HCT116 (cell line): ENCODE measurements at regions not wholly inside any gene's neighbourhood (a gene's known extent, or its start where the extent isn't known, plus 50 kb on each side); places are given as distances from the start of the nearest gene placed in this dataset.

Experiments
- ATAC-seq: fragments of 200-7000 bp; cut with Tn5 transposase; 2 replicates; pipeline ENCODE4 v1.9.1; 2020; ENCODE audit warnings: mild to moderate bottlenecking, moderate library complexity
- BruUV-seq: library from RNA; stranded (reverse); fragments of 400-500 nt; replicated peaks from 2 replicates; lab custom pipeline; 2021; lab: Mats Ljungman, UMichigan
- CTCF ChIA-PET: fragments of 300-600 bp; sonication (Branson Sonifier 250); formaldehyde crosslinking; loops from one replicate; lab custom pipeline; 2021; ENCODE audit warnings: antibody characterized with exemption; lab: Charles Lee
- POLR2A ChIA-PET: fragments of 300-600, 350-600 bp; sonication (Branson Sonifier 250); formaldehyde crosslinking; loops from one replicate; lab custom pipeline; 2021; ENCODE audit warnings: antibody characterized with exemption; lab: Charles Lee
- RAD21 ChIA-PET, 2 experiments: fragments of 300-600 bp; sonication (Branson Sonifier 250); formaldehyde crosslinking; loops; one replicate each; lab custom pipeline; 2023; ENCODE audit warnings: low total read pairs in 2 of 2; ENCODE audit not compliant: uncharacterized antibody in 2 of 2, unreplicated experiment in 2 of 2, low non-redundant PET in 1 of 2; lab: Charles Lee
- DNase-seq: peaks from one replicate; pipeline ENCODE4 v3.0.0-alpha.2; 2010; ENCODE audit warnings: low read depth, low spot score
- H2AFZ ChIP-seq: fragments of 200-600 bp; shearing (Covaris generic), sonication (generic); 2 replicates; pipeline ENCODE4 v1.6.1; 2017; ENCODE audit warnings: low read depth, mixed run types, mixed read lengths, antibody characterized with exemption, low read length; ENCODE audit not compliant: poor library complexity, severe bottlenecking
- H3K27ac ChIP-seq: 2 replicates; pipeline ENCODE4 v1.5.1; 2012; ENCODE audit warnings: low read depth, low read length
- H3K27me3 ChIP-seq: fragments of 200-600 bp; sonication (generic); 2 replicates; pipeline ENCODE4 v1.6.1; 2016; ENCODE audit warnings: mixed run types, low read length, mixed read lengths; ENCODE audit not compliant: insufficient read depth
- H3K36me3 ChIP-seq, 2 experiments: fragments of 200-500 bp in 1 of 2; fragments of 200-600 bp in 1 of 2; sonication (Bioruptor generic) in 1 of 2; sonication (generic) in 1 of 2; 2 replicates each; pipeline versions ENCODE4 v1.5.1 to v1.6.1; 2014 to 2016; ENCODE audit warnings: low read length in 2 of 2, inconsistent platforms in 1 of 2, mixed read lengths in 1 of 2, mixed run types in 1 of 2; ENCODE audit not compliant: insufficient read depth in 2 of 2, control insufficient read depth in 1 of 2
- H3K4me1 ChIP-seq, 2 experiments: fragments of 200-600 bp in 1 of 2; sonication (generic) in 1 of 2; 2 replicates each; pipeline versions ENCODE4 v1.5.1 to v1.6.1; 2012 to 2017; ENCODE audit warnings: low read length in 2 of 2, inconsistent platforms in 1 of 2, mild to moderate bottlenecking in 1 of 2, mixed read lengths in 1 of 2, mixed run types in 1 of 2, moderate library complexity in 1 of 2; ENCODE audit not compliant: insufficient read depth in 2 of 2, control insufficient read depth in 1 of 2
- H3K4me2 ChIP-seq: fragments of 200-600 bp; sonication (generic); 2 replicates; pipeline ENCODE4 v1.6.1; 2017; ENCODE audit warnings: mixed run types, low read length, mixed read lengths
- H3K4me3 ChIP-seq, 2 experiments: fragments of 200-600 bp in 1 of 2; sonication (generic) in 1 of 2; replicated peaks in 1 of 2; 2 replicates each; pipeline ENCODE4 v1.5.1; 2011 to 2016; ENCODE audit warnings: low read length in 2 of 2, control low read depth in 1 of 2, low read depth in 1 of 2, mild to moderate bottlenecking in 1 of 2, mixed read lengths in 1 of 2, mixed run types in 1 of 2
- H3K79me2 ChIP-seq: fragments of 200-600 bp; sonication (generic); 2 replicates; pipeline ENCODE4 v1.6.1; 2017; ENCODE audit warnings: mild to moderate bottlenecking, mixed run types, low read length, moderate library complexity, mixed read lengths; ENCODE audit not compliant: insufficient read depth
- H3K9ac ChIP-seq: fragments of 200-600 bp; sonication (generic); 2 replicates; pipeline ENCODE4 v1.6.1; 2016; ENCODE audit warnings: low read length, mixed read lengths
- H3K9me2 ChIP-seq: fragments of 200-600 bp; sonication (generic), shearing (Covaris generic); 2 replicates; pipeline ENCODE4 v1.6.1; 2017; ENCODE audit warnings: mixed run types, mild to moderate bottlenecking, moderate library complexity; ENCODE audit not compliant: insufficient read depth
- H3K9me3 ChIP-seq, 2 experiments: fragments of 200-500 bp in 1 of 2; fragments of 200-600 bp in 1 of 2; sonication (Bioruptor generic) in 1 of 2; sonication (generic) in 1 of 2; 2 replicates each; pipeline ENCODE4 v1.6.1; 2014 to 2017; ENCODE audit warnings: low read length in 2 of 2, mixed read lengths in 2 of 2, inconsistent platforms in 1 of 2, low read depth in 1 of 2, mild to moderate bottlenecking in 1 of 2, mixed run types in 1 of 2, moderate library complexity in 1 of 2; ENCODE audit not compliant: control insufficient read depth in 1 of 2, insufficient read depth in 1 of 2
- H4K20me1 ChIP-seq: fragments of 200-600 bp; sonication (generic), shearing (Covaris generic); 2 replicates; pipeline ENCODE4 v1.6.1; 2017; ENCODE audit warnings: mixed run types, mild to moderate bottlenecking, moderate library complexity; ENCODE audit not compliant: insufficient read depth
- ATF3 ChIP-seq: IDR thresholded peaks from 2 replicates; pipeline ENCODE4 v1.6.1; 2012
- CEBPB ChIP-seq: IDR thresholded peaks from 2 replicates; pipeline ENCODE4 v1.6.1; 2012; ENCODE audit warnings: low read depth
- CTCF ChIP-seq, 3 experiments: fragments of 200-600 bp in 1 of 3; sonication (generic) in 1 of 3; IDR thresholded peaks in 2 of 3; conservative IDR thresholded peaks in 1 of 3; 2 replicates each; pipeline ENCODE4 v1.5.1; 2012 to 2017; ENCODE audit warnings: low read depth in 2 of 3, low read length in 2 of 3, antibody characterized with exemption in 1 of 3, borderline replicate concordance in 1 of 3, control low read depth in 1 of 3, mild to moderate bottlenecking in 1 of 3, mixed read lengths in 1 of 3, mixed run types in 1 of 3, moderate library complexity in 1 of 3; ENCODE audit not compliant: insufficient read depth in 1 of 3
- EGR1 ChIP-seq: IDR thresholded peaks from 2 replicates; pipeline ENCODE4 v1.6.1; 2012; ENCODE audit warnings: low read depth
- ELF1 ChIP-seq: IDR thresholded peaks from 2 replicates; pipeline ENCODE4 v1.6.1; 2012; ENCODE audit warnings: low read depth, borderline replicate concordance
- EZH2 ChIP-seq: fragments of 200-600 bp; sonication (generic); IDR thresholded peaks from 2 replicates; pipeline ENCODE4 v1.6.1; 2017; ENCODE audit warnings: antibody characterized with exemption, mixed run types
- EZH2phosphoT487 ChIP-seq: fragments of 200-600 bp; IDR thresholded peaks from 2 replicates; pipeline ENCODE4 v1.6.1; 2018; ENCODE audit warnings: antibody characterized with exemption, borderline replicate concordance
- MAX ChIP-seq: IDR thresholded peaks from 2 replicates; pipeline ENCODE4 v1.6.1; 2012
- POLR2AphosphoS5 ChIP-seq: IDR thresholded peaks from 2 replicates; pipeline ENCODE4 v1.6.1; 2011; ENCODE audit warnings: mild to moderate bottlenecking, low read depth, low read length, moderate library complexity
- RAD21 ChIP-seq: IDR thresholded peaks from 2 replicates; pipeline ENCODE4 v1.6.1; 2012; ENCODE audit warnings: low read depth, mild to moderate bottlenecking
- SIN3A ChIP-seq: IDR thresholded peaks from 2 replicates; pipeline ENCODE4 v1.6.1; 2012; ENCODE audit warnings: low read depth
- SP1 ChIP-seq: IDR thresholded peaks from 2 replicates; pipeline ENCODE4 v1.6.1; 2012; ENCODE audit warnings: low read depth
- TCF7L2 ChIP-seq: IDR thresholded peaks from 2 replicates; pipeline ENCODE4 v1.7.0; 2011; ENCODE audit warnings: borderline replicate concordance, inconsistent platforms; ENCODE audit not compliant: insufficient read depth, insufficient read length; ENCODE audit errors: extremely low read depth
- YY1 ChIP-seq: IDR thresholded peaks from 2 replicates; pipeline ENCODE4 v1.6.1; 2011; ENCODE audit warnings: low read length, low read depth, moderate library complexity, mild to moderate bottlenecking; ENCODE audit not compliant: insufficient replicate concordance; ENCODE audit errors: extremely low read depth
- ZBTB33 ChIP-seq: IDR thresholded peaks from 2 replicates; pipeline ENCODE4 v1.6.1; 2011; ENCODE audit warnings: mild to moderate bottlenecking, low read length, moderate library complexity; ENCODE audit not compliant: insufficient replicate concordance; ENCODE audit errors: extremely low read depth
- ZFX ChIP-seq: fragments of 450-650 bp; IDR thresholded peaks from 2 replicates; pipeline ENCODE4 v1.6.1; 2017
- intact Hi-C: fragments of 100-400 bp; cut with micrococcal nuclease; formaldehyde crosslinking; loops from 2 replicates; pipeline ENCODE4 v1.10.0; 2022

- no TSS peak for BruUV-seq
- RAD21 ChIA-PET: no interaction called here
- no peak for TF ChIP-seq SIN3A
- no peak for TF ChIP-seq CEBPB
- no peak for TF ChIP-seq ZFX
- TF ChIP-seq EZH2phosphoT487: no peak
- no peak for TF ChIP-seq CTCF (IDR thresholded peaks at IDR 0.05 in 2 of 3, conservative IDR thresholded peaks at IDR 0.05 in 1 of 3; ENCODE audit: borderline replicate concordance in 1 of 3, insufficient read depth in 1 of 3, low read depth in 2 of 3, low read length in 2 of 3)
- no peak for TF ChIP-seq EGR1
- TF ChIP-seq RAD21: no peak
- TF ChIP-seq POLR2AphosphoS5: no peak
- Histone ChIP-seq H3K4me3 (no peak overlapping the region), H3K27ac (no peak overlapping the region), H3K79me2 (no peaks in the 10 kb centered on the region), H4K20me1 (no peaks in the 10 kb centered on the region), H3K4me2 (no peak overlapping the region), H2AFZ (no peak overlapping the region), H3K9ac (no peak overlapping the region), H3K9me2 (no peaks in the 10 kb centered on the region), H3K36me3 (no peaks in the 10 kb centered on the region), H3K27me3 (peaks cover 19% of the 10 kb centered on the region), H3K9me3 (no peaks in the 10 kb centered on the region), H3K4me1 (no peaks in the 10 kb centered on the region)
- intact Hi-C loops: no loop called here
- POLR2A ChIA-PET: no interaction called here
- ATAC-seq (no peak), DNase-seq (no peak)
- CTCF ChIA-PET: no interaction called here
These were observed 504.4 kb upstream of the WWC1 start for GRCh38 chr5:167786871-167787578.

- DNase-seq (no peak), ATAC-seq (no peak)
- H3K4me3 ChIP-seq: no peak overlapping the region
- ChIA-PET POLR2A (no interaction called here), CTCF (no interaction called here), RAD21 (no interaction called here)
- no peaks in the 10 kb centered on the region for H3K79me2 ChIP-seq
- H3K27ac ChIP-seq: no peak overlapping the region
- H3K9me3 ChIP-seq: no peaks in the 10 kb centered on the region
- H2AFZ ChIP-seq: no peak overlapping the region
- no peak overlapping the region for H3K9ac ChIP-seq
- H3K36me3 ChIP-seq: no peaks in the 10 kb centered on the region
- peaks cover 18% of the 10 kb centered on the region for H3K27me3 ChIP-seq
- no TSS peak for BruUV-seq
- H4K20me1 ChIP-seq: no peaks in the 10 kb centered on the region
- no peak overlapping the region for H3K4me2 ChIP-seq
- no peaks in the 10 kb centered on the region for H3K9me2 ChIP-seq
- intact Hi-C loops: no loop called here
- no peaks in the 10 kb centered on the region for H3K4me1 ChIP-seq
- no peak for TF ChIP-seq POLR2AphosphoS5
- TF ChIP-seq ELF1: no peak
- no peak for TF ChIP-seq RAD21
- TF ChIP-seq EGR1: no peak
- TF ChIP-seq ATF3: no peak
- TF ChIP-seq TCF7L2: no peak
- no peak for TF ChIP-seq MAX
- no peak for TF ChIP-seq YY1
- TF ChIP-seq EZH2: no peak
- TF ChIP-seq SIN3A: no peak
- TF ChIP-seq ZBTB33: no peak
- TF ChIP-seq SP1: no peak
These were observed 501.4 kb upstream of the WWC1 start for GRCh38 chr5:167790045-167790444.
